GM21447 (cell line): ENCODE measurements at regions not wholly inside any gene's neighbourhood (a gene's known extent, or its start where the extent isn't known, plus 50 kb on each side); places are given as distances from the start of the nearest gene placed in this dataset.

Experiments
- ATAC-seq: cut with Tn5 transposase; IDR thresholded peaks from one replicate; pipeline ENCODE4 v1.9.1; 2021; ENCODE audit not compliant: unreplicated experiment

DNA sequence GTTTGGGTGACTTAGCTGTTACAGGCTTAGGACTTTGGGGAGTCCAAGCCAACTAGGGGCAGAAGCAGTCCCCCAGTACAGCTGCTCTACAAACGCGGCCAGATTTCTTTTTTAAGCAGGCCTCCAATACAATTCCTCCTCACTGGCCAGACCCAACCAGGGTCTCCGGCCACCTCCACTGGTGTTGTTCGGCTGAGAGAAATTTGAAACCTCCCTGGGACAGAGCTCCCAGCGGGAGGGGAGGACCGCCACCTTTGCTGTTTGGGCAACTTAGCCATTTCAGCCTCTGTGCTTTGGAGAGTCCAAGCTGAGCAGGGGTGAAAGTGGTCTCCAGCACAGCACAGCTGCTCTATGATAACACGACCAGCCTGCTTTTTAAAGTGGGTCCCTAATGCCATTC lies 59.4 kb upstream of the KHDRBS2 start:
- ATAC-seq = no peak

GRCh38 chr6:62344850-62345249 lies 58.8 kb upstream of the KHDRBS2 start:
- ATAC-seq = no peak

GRCh38 chr6:62338477-62338876 lies 52.5 kb upstream of the KHDRBS2 start:
- ATAC-seq = no peak
